Neural cell (in vitro differentiated cells): ENCODE measurements at regions not wholly inside any gene's neighbourhood (a gene's known extent, or its start where the extent isn't known, plus 50 kb on each side); places are given as distances from the start of the nearest gene placed in this dataset.

ENCODE experiments used
- H2AFZ ChIP-seq: fragments of 200-600, 300-800 bp; sonication (generic), shearing (Covaris generic); 2 replicates; pipeline ENCODE4 v1.6.0; 2014; ENCODE audit warnings: low read depth, mild to moderate bottlenecking, antibody characterized with exemption, low read length, moderate library complexity
- H3F3A ChIP-seq: fragments of 200-600 bp; shearing (Covaris generic); 2 replicates; pipeline ENCODE4 v1.6.1; 2016; ENCODE audit warnings: mild to moderate bottlenecking, moderate library complexity, mixed read lengths, antibody characterized with exemption, low read length; ENCODE audit not compliant: insufficient read depth, poor library complexity, severe bottlenecking
- H3K27ac ChIP-seq: fragments of 200-600, 300-800 bp; sonication (generic), shearing (Covaris generic); 2 replicates; pipeline ENCODE4 v1.5.1; 2014; ENCODE audit warnings: mild to moderate bottlenecking, low read length, moderate library complexity
- H3K27me3 ChIP-seq: fragments of 300-800, 200-600 bp; sonication (generic), shearing (Covaris generic); 2 replicates; pipeline ENCODE4 v1.6.0; 2014; ENCODE audit warnings: mild to moderate bottlenecking, low read depth, low read length, moderate library complexity; ENCODE audit not compliant: insufficient read depth
- H3K36me3 ChIP-seq: fragments of 300-800, 200-600 bp; sonication (generic), shearing (Covaris generic); 2 replicates; pipeline ENCODE4 v1.5.1; 2014; ENCODE audit warnings: mild to moderate bottlenecking, antibody characterized with exemption, low read length, moderate library complexity; ENCODE audit not compliant: insufficient read depth
- H3K4me2 ChIP-seq: fragments of 300-800, 200-600 bp; sonication (generic), shearing (Covaris generic); 2 replicates; pipeline ENCODE4 v1.6.0; 2014; ENCODE audit warnings: mild to moderate bottlenecking, low read length
- H3K4me3 ChIP-seq: fragments of 300-800, 200-600 bp; sonication (generic), shearing (Covaris generic); 2 replicates; pipeline ENCODE4 v1.5.1; 2014; ENCODE audit warnings: mild to moderate bottlenecking, low read length, moderate library complexity
- H3K79me2 ChIP-seq: fragments of 200-600 bp; shearing (Covaris generic); replicated peaks from 2 replicates; pipeline ENCODE4 v1.6.0; 2014; ENCODE audit warnings: mild to moderate bottlenecking, low read length, moderate library complexity; ENCODE audit not compliant: insufficient read depth
- H3K9ac ChIP-seq: fragments of 300-800, 200-600 bp; sonication (generic), shearing (Covaris generic); 2 replicates; pipeline ENCODE4 v1.6.1; 2016; ENCODE audit warnings: mild to moderate bottlenecking, low read length, mixed read lengths
- H3K9me2 ChIP-seq: fragments of 200-600 bp; shearing (Covaris generic); 2 replicates; pipeline ENCODE4 v1.6.1; 2016; ENCODE audit warnings: mild to moderate bottlenecking, low read length, mixed read lengths; ENCODE audit not compliant: insufficient read depth
- H3K9me3 ChIP-seq: fragments of 200-600, 300-800 bp; sonication (generic), shearing (Covaris generic); 2 replicates; pipeline ENCODE4 v1.6.1; 2016; ENCODE audit warnings: mild to moderate bottlenecking, mixed run types, low read length, moderate library complexity, mixed read lengths
- H4K20me1 ChIP-seq: fragments of 200-600 bp; shearing (Covaris generic); 2 replicates; pipeline ENCODE4 v1.6.1; 2016; ENCODE audit warnings: mild to moderate bottlenecking, mixed run types; ENCODE audit not compliant: insufficient read depth
- EP300 ChIP-seq: fragments of 450-650 bp; conservative IDR thresholded peaks from 2 replicates; pipeline ENCODE4 v1.6.1; 2014; ENCODE audit warnings: antibody characterized with exemption, mild to moderate bottlenecking, moderate library complexity; ENCODE audit not compliant: poor library complexity, severe bottlenecking
- EZH2 ChIP-seq: fragments of 200-600, 300-800 bp; shearing (Covaris generic), sonication (generic); IDR thresholded peaks from 2 replicates; pipeline ENCODE4 v1.6.1; 2014; ENCODE audit warnings: antibody characterized with exemption, low read length, borderline replicate concordance, mild to moderate bottlenecking; ENCODE audit not compliant: insufficient read depth, poor library complexity, severe bottlenecking
- MXI1 ChIP-seq: fragments of 450-650 bp; conservative IDR thresholded peaks from 2 replicates; pipeline ENCODE4 v1.6.1; 2014; ENCODE audit warnings: antibody characterized with exemption, mild to moderate bottlenecking; ENCODE audit not compliant: poor library complexity, severe bottlenecking
- POLR2AphosphoS5 ChIP-seq: IDR thresholded peaks from 2 replicates; pipeline ENCODE4 v1.6.1; 2012
- RAD21 ChIP-seq: fragments of 450-650 bp; conservative IDR thresholded peaks from 2 replicates; pipeline ENCODE4 v1.6.1; 2014; ENCODE audit warnings: antibody characterized with exemption, mild to moderate bottlenecking, moderate library complexity
- SMC3 ChIP-seq: fragments of 450-650 bp; conservative IDR thresholded peaks from 2 replicates; pipeline ENCODE4 v1.6.1; 2014; ENCODE audit warnings: antibody characterized with exemption, mild to moderate bottlenecking, moderate library complexity; ENCODE audit not compliant: poor library complexity
- TAF1 ChIP-seq: IDR thresholded peaks from 2 replicates; pipeline ENCODE4 v1.6.1; 2012; ENCODE audit warnings: low read depth
- TF ChIP-seq, protein P1 (sequence below): IDR thresholded peaks from 2 replicates; pipeline ENCODE4 v1.6.1; 2012; ENCODE audit warnings: borderline replicate concordance
- TF ChIP-seq, protein P2 (sequence below): fragments of 450-650 bp; IDR thresholded peaks from 2 replicates; pipeline ENCODE4 v1.5.1; 2014; ENCODE audit warnings: antibody characterized with exemption, mild to moderate bottlenecking, moderate library complexity; ENCODE audit not compliant: poor library complexity, severe bottlenecking

DNA sequence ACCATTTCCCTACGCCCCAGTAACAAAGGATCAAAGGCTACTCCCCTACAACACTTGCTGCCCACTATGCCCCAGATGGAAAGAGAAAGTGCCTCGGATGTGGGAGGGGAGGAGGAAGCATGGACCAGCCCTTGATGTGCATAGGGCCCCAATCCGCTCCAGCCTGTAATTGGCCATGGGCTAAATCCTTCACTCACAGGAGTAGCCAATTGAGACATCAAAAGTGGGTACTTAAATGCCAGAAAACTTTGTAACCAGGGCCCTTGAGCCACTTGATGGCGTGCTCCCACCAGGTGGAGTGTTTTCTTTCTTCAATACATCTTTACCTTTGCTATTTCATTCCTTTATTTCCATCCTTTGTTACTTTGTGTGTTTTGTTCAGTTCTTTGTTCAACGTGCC, 500.5 kb upstream of the LRRN3 start:
- Histone ChIP-seq H3K27me3 (no peaks in the 10 kb centered on the region), H3K9me2 (no peaks in the 10 kb centered on the region), H3K9me3 (no peaks in the 10 kb centered on the region), H4K20me1 (no peaks in the 10 kb centered on the region), H3K27ac (no peak overlapping the region), H3F3A (no peaks in the 10 kb centered on the region), H2AFZ (no peak overlapping the region), H3K79me2 (no peaks in the 10 kb centered on the region), H3K36me3 (no peaks in the 10 kb centered on the region), H3K4me2 (no peak overlapping the region), H3K9ac (no peak overlapping the region), H3K4me3 (no peak overlapping the region)
- TF ChIP-seq, protein P1, sequence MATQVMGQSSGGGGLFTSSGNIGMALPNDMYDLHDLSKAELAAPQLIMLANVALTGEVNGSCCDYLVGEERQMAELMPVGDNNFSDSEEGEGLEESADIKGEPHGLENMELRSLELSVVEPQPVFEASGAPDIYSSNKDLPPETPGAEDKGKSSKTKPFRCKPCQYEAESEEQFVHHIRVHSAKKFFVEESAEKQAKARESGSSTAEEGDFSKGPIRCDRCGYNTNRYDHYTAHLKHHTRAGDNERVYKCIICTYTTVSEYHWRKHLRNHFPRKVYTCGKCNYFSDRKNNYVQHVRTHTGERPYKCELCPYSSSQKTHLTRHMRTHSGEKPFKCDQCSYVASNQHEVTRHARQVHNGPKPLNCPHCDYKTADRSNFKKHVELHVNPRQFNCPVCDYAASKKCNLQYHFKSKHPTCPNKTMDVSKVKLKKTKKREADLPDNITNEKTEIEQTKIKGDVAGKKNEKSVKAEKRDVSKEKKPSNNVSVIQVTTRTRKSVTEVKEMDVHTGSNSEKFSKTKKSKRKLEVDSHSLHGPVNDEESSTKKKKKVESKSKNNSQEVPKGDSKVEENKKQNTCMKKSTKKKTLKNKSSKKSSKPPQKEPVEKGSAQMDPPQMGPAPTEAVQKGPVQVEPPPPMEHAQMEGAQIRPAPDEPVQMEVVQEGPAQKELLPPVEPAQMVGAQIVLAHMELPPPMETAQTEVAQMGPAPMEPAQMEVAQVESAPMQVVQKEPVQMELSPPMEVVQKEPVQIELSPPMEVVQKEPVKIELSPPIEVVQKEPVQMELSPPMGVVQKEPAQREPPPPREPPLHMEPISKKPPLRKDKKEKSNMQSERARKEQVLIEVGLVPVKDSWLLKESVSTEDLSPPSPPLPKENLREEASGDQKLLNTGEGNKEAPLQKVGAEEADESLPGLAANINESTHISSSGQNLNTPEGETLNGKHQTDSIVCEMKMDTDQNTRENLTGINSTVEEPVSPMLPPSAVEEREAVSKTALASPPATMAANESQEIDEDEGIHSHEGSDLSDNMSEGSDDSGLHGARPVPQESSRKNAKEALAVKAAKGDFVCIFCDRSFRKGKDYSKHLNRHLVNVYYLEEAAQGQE: no peak
- TF ChIP-seq RAD21: no peak

GRCh38 chr7:110591341-110591740, 499.6 kb upstream of the LRRN3 start:
- Histone ChIP-seq H3K9me3 (no peaks in the 10 kb centered on the region), H3K4me3 (no peak overlapping the region), H3K27ac (no peak overlapping the region), H3K9ac (no peak overlapping the region), H3K27me3 (no peaks in the 10 kb centered on the region), H3F3A (no peaks in the 10 kb centered on the region), H3K9me2 (no peaks in the 10 kb centered on the region), H3K4me2 (no peak overlapping the region), H4K20me1 (no peaks in the 10 kb centered on the region), H2AFZ (no peak overlapping the region), H3K36me3 (no peaks in the 10 kb centered on the region), H3K79me2 (no peaks in the 10 kb centered on the region)
- TF ChIP-seq, protein P2, sequence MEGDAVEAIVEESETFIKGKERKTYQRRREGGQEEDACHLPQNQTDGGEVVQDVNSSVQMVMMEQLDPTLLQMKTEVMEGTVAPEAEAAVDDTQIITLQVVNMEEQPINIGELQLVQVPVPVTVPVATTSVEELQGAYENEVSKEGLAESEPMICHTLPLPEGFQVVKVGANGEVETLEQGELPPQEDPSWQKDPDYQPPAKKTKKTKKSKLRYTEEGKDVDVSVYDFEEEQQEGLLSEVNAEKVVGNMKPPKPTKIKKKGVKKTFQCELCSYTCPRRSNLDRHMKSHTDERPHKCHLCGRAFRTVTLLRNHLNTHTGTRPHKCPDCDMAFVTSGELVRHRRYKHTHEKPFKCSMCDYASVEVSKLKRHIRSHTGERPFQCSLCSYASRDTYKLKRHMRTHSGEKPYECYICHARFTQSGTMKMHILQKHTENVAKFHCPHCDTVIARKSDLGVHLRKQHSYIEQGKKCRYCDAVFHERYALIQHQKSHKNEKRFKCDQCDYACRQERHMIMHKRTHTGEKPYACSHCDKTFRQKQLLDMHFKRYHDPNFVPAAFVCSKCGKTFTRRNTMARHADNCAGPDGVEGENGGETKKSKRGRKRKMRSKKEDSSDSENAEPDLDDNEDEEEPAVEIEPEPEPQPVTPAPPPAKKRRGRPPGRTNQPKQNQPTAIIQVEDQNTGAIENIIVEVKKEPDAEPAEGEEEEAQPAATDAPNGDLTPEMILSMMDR: no peak

DNA sequence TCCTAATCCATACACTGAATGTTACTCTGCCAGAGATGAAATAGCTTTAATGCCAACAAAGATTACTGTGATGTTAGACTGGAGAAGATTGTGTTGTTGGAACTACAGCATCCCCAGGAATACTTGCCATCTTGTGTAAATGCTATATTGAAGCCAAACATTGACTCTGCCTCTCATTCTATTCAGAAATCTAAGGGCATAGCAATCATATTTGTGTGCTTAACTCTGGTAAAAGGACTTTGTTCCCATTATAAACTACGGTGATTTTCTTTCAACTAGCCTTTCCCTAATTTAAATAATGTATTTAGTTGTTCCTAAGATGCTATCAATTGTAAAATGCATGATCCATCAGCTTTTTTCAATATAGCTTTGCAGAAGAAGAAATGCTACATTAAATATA, 498.4 kb upstream of the LRRN3 start:
- Histone ChIP-seq H3K4me2 (no peak overlapping the region), H2AFZ (no peak overlapping the region), H3K79me2 (no peaks in the 10 kb centered on the region)

More for the DNA sequence above, 498.4 kb upstream of the LRRN3 start:
- Histone ChIP-seq H3K36me3 (no peaks in the 10 kb centered on the region), H4K20me1 (no peaks in the 10 kb centered on the region), H3K27me3 (no peaks in the 10 kb centered on the region), H3K9me2 (no peaks in the 10 kb centered on the region), H3K9me3 (no peaks in the 10 kb centered on the region), H3K27ac (no peak overlapping the region), H3K9ac (no peak overlapping the region), H3K4me3 (no peak overlapping the region), H3F3A (no peaks in the 10 kb centered on the region)
- TF ChIP-seq, protein P2: no peak
- TF ChIP-seq EZH2 (no peak), MXI1 (no peak), TAF1 (no peak), SMC3 (no peak), RAD21 (no peak), POLR2AphosphoS5 (no peak), EP300 (no peak)
- TF ChIP-seq, protein P1: no peak
